Skin of body (tissue), 1 donor: ENCODE measurements at regions not wholly inside any gene's neighbourhood (a gene's known extent, or its start where the extent isn't known, plus 50 kb on each side); places are given as distances from the start of the nearest gene placed in this dataset.

Experiments used
- DNase-seq: peaks from one replicate; lab custom pipeline; 2025; lab: John Stamatoyannopoulos, UW

DNA sequence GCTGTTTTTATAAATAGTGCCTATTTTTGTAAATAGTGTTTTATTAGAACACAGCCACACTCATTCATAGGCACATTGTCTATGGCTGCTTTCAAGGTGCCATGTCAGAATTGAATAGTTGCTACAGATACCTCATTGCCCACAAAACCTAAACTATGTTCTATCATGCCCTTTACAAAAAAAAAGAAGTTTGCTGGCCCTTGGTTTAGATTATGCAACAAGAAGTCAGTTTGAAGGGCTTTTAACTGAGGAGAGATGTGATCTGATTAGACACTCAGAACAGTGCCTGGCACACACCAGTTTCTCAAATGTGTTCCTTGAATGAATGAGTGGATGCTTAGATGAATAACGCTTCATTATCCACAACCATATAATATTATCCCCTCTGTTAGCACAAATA is 366.1 kb downstream of the MAFB start:
- DNase-seq, result no peak

DNA sequence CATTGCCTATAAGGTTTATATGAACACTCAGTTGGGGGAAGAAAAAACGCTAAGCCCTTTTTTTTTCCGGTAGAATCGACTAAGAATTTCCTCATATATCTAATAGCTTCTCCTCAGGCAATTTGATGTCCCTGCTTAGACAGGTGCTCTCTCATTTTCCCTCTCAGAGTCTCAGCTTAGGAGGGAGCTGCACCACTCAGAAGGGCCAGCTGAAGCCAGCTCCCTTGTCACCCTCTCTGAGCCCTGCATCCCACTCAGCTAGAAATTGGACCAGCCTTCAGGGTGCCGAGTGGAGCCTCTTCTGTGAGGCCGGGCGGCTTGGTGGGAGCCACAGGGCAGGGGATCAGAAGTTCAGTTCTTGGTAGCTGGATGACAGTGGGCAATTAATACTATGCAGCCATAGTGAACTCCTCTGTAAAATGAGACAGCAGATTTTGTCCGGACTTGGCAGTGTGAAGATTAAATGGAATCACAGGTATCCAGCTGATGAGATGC is 368.5 kb downstream of the MAFB start:
- DNase-seq, result no peak

DNA sequence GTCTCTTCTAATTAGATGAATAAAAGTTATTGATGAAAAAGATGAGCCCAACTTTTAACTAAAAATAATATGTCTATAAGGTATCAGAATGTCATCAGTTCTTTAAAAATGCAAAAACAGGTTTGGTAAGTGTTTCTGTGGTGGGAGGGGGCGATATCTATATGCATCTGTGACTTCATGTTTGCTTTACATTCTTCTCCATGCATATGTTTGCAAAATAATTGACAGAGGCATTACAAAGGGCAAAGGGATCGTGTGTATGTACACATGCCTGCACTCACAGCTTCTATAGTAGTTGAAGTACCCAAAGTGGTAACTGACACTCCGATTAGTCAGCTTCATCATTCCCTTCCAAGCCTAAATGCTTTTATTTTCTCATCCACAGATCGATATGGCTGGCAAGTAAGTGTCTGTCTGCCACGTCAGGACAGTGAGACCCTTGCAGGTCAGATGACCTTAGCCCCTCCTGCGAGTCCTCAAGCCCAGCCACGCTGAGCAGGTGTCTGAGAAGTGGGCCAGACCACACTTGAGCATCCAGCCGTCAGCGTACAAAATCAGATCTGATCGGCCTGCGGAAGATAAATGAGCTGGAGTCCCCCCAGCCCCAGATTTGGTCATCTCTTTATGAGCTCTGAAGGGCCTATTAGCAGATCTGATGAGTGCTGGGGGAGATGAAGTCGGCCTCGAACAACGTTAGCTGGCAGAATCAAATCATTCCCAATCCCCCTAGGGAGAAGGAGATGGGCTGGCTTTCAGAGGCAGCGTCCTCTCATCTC is 369.1 kb downstream of the MAFB start:
- peak; percentile 42 for DNase-seq

DNA sequence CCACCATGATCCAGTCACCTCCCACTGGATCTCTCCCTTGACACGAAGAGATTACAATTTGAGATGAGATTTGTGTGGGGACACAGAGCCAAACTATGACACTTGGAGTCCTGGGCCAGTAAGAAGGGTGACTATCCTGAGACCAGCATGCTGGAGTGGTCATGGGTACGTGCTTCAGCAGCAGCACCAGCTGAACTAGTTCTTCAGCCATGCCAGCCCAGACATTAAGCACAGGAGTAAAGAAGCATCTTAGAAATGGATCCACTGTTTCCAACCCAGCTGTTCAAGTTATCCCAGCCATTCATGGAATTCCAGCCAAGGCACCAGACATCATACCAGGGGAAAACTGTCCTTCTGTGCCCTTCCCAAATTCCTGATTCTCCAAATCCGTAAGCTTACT is 370.0 kb downstream of the MAFB start:
- no peak for DNase-seq

DNA sequence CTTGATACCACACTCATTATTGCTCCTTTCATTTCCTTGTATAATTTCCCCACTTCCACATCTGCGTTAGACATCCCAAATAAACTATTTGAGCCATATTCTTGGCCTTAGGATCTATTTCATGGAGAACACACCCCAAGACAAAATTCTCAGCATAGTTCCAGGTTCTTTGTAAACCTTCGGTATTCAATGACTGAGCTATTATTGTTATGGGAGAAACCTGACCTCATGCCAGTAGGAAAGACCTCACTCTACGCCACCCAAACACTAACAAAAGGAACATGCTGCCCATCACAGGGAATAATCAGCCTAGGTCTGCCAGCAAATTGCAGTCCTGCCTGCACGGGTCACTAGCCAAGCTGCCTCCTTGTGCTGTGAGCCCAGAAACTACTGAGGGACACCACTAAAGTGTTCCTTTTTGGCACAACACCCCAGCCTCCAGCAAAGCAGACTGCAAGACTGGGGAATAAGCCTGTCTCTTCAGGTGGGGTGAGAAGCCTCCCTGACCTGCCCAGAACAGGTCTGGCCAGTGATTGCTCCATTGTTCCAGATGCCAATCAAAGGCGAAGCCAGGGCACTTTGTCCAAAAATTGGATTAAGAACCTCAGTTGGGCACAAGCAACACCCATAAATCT is 371.8 kb downstream of the MAFB start:
- no peak for DNase-seq

DNA sequence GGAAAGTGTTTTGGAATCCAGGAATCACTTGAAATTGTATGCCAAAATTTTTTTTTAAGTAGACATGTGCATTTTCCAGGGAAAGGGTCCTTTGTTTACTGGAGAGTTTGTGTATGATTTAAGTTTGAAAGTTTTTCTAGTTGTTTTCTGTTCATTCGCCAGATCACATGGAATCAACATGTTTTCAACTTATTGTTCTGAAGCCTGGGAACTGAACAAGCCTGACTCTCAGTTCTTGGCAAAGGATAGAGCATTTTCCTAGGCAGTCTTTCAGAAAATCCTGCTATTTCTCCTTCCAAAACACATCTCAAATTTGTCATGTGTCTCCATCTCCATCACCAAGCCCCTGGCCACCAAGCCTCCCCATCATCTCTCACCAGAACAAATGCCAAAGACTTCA is 374.8 kb downstream of the MAFB start:
- peak; percentile 95 for DNase-seq

DNA sequence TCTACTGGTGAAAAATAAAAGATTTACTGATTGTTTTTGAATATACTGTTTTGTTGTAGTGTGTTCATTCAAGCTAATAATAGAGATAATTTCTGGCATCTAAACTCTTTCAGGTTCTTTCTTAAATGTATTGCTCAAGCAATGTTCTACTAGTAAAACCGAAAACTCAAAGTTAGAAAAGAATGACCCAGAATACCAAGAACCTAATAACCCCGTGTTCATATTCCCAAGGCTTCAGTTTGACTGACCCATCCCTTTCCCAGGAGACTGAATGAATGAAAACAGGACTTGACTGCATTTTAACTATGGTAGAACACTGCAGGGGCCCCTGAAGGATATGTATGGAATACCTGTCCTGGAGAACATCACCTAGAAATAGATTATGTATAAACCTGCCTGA is 375.3 kb downstream of the MAFB start:
- DNase-seq, result no peak

DNA sequence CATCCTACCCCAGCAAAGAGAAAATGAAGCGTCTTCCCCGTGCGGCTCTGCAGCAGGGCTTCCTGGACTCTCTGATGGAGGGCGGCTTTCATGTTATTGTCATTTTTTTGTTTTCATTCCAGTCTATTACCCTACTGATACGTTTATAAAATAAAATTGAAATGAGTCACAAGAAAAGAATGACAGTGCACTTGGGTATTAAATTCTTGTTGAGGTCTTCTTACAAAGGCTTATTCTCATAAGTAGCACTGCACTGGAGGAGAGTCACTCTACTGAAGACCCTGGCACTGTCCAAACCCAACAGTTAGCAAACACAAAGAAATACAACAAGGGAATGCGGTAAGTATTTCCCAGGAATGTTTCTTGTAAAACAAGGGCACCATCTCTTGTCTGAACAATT is 379.3 kb downstream of the MAFB start:
- DNase-seq, result no peak

DNA sequence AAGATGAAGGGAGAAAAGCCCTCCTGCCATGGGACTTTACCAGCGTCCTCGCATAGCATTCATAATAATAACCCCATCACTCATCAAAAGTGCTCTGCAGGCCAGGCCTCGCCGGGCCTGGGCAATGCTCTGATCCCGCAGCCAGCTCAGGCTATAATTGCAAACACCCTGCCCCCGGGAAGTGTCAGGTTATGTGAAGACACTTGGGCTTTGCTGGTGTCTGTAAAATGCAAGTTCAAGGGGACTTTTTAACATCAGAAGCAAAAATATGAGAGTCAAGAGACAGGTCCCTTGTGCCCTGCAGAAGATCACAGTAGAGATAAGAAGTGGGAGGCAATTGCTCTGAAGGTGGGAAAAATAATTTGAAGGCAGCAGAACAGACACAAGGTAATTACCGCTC is 381.0 kb downstream of the MAFB start:
- no peak for DNase-seq

DNA sequence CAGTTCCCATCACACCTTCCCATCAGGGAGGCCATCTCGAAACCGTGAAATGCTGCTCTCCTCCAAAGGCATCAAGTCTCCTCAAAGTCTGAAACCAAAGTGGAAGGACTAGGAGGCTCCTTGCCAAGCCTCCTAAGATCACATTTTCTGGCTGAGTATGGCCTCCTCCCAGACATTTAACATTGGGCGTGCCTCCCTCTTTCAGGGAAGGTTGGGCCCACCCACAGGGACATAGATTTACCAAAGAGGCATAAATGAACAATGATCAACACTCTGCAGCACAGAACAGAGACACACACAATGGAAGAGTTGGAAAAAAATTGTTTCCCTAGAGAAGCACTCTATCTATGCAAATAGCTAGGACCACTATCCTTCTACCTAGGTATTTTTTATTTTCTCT is 381.8 kb downstream of the MAFB start:
- DNase-seq, result no peak

DNA sequence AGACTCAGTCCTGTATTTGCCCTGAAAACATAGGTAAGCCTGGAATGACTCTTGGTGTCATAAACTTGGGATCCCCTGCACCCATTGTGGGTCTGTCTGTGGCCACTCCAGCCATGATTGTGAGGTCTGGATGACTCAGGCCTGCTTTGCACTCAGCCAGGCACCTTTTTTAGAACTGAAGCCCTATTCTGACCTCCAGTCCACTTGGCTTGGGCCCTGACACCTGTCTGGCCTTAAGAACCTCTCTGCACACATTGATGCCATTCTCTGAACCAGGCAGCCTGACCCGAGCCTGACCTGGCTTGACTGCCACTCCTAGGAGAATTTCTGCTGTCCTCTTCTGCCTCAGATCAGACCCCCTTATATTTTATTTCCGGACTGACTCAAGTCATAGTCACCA is 383.7 kb downstream of the MAFB start:
- no peak for DNase-seq

DNA sequence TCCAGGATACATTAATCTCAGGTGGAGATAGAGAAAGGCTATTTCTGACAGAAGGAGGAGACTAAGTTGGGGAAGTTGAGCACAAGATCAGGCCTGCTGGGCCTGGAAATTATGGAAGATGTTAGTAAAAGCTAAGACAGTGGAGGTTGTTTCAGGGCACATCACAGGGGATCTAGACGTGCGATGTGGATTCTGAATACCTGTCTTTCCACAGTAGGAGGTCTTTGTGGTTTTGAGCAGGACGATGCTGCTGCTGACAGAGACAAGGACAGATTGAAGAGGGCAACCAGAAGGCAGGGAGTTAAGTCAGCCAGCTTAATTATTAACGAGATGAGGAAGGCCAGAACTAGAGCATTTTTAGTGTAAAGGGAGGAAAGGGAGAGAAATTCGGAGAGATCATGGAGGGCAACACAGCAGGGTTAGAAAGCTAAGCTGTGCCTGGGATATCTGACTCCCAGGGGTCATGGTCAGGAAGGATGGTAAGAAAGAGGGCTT is 384.9 kb downstream of the MAFB start:
- no peak for DNase-seq

DNA sequence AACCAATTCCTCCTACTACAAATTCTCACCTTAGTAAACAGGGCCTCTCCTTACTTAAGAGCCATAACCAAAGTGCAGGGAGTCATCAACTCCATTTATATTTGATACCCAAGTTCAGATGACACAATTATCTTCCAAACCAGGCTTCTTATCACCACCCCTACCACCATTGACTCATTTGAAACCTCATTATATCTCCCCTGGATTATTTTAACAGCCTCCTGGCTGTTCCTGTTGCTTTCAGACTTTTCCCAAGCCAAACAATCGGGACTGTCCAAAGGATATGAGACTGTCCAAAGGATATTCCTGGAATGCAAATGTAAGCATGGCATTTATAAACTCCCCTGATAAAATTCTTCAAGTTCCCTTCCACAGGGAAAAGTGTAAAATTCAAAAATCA is 394.3 kb downstream of the MAFB start:
- no peak for DNase-seq

DNA sequence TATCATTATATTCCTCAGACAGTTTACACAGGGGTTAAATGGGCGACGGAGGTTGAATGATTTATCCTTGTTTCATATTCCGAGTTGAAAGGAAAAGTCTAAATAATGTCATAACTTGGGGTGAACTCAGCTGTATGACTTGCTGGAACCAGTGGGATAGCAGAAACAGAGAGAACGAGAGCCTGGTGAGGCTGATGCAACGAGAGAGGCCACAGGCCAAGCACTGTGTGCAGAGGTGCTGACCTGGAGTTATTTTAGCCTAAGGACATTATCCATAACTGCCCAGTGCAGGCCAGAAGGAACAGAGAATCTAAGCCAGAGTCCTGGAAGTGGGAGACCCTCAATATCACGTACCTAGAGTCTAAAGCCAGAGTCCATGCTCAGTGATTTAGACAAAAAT is 394.9 kb downstream of the MAFB start:
- DNase-seq, result no peak

DNA sequence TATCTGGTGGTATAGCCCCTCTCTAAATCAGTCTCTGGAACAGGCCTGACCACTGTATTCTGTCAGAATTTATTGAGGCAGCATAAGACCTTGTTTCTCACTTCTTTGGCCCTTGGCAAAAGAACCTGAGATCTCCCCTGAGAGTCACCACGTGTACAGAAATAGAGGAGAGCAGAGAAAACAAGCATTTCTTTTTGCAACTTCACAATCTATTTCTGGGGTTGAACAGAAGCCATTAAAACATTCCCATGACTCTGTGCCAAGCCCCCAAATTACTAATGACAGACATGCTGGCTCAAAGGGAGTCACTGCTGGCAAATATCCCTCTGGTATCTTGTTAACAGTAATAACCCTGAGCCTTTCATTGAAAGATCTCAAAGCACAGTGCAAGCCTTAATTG is 395.3 kb downstream of the MAFB start:
- no peak for DNase-seq

DNA sequence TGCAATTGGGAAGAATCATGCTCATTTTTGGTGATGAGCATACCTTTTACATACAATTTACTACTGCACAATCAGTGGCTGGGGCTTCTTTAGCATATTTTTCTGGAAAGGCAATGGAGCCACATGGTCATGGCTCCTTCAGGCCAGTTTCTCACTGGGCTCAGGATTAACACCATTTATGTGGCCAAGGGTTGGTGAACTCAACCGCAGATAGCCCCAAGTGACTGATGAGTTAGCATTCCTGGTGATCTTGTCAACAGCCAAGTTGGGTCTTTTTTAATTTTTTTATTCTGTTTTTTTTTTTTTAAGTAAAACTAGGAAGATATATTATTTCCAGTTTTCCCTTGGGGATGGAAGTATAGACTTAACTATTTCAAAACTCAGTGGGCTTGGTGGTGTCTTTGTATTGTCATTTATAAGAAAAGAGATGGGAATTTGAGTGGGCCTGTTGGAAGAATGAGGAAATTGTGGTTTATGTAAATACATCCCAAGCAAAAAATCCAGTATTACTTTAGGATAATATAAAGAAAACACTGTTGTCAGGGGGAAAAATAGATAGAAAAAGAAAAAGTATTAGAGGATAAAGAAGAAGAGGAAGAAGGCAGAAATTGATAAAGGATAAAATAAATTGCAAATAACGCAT is 397.4 kb downstream of the MAFB start:
- DNase-seq, result no peak

DNA sequence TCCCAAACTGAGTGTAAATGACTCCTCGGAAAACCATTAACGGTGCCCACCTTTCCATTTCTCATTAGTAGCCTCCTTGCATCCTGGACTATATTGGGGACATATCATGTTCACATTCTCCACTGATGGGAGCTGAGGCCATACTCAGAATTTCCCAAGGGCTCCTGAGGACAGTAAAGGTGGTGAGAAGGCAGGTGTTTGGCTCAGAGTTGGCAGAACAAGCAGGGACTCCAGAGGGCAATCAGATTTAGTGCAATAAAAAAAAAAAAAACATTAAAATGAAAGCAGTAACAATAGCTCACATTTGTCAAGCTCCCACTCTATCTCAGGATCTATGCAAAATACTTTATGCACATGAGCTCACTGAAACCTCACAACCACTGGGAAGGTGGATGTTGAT is 401.4 kb downstream of the MAFB start:
- DNase-seq, result no peak

DNA sequence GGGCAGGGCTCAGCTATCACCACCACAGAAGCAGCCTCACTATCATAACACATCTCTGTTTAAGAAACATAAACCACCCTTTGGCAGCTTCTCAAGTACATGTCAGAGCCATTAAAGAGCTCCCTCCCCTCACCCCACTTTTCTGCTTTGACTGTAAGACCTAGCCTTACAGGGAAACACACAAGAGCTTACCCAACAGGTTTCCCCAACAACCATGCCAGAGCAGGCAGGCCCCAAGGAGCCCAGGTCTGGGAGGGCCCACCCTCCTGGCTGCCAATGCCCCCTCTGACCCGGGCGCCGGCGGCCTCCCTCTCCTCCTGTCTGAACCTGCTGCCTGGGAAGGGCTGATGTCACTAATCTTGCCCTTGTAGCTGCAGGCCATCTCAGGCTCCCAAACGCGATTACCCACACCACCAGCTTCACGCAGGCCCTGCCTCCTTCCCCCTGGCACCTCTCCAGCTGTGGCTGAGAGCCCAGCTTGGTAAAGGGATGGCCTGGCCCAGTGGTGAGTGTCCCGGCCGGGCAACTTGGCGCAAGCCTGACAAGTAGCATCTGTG is 402.0 kb downstream of the MAFB start:
- peak; percentile 58 for DNase-seq

DNA sequence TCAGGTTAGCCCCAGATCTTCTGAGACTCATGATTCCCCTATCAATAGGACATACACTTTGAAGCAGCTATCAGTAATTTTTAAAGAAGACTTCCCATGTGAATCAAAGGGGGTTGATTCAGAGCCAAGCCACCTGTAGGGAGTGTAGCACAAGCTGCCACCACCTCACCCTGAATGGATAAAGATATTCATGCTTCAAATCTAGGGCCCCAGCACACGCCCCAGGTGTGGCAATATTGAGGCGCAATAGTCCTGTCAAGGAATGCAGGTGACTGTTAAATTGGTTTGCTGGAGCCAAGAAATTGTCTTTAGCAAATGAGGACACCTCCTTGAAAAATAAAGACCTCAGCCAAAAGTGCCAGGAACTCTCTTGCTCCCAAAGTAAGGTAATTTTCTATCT is 404.4 kb downstream of the MAFB start:
- DNase-seq, result no peak

DNA sequence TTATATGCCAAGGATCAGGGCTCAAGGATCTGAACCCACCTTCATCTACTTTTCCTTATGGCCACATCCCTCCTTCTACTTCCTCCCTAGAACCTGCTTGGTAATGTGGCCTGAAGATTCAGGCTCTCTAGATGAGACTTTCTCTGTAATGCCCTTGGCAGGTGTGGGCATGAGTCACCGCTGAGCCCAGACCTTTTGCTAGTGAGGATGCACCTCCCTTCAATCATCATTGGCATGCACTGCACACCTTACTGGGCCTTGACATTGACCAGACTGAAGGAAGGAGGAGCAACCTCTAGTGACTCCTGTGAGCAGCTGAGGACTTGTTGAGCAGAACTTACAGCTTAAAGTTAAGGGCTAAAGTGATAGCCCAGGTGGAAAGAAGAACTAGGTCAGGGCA is 405.3 kb downstream of the MAFB start:
- no peak for DNase-seq

DNA sequence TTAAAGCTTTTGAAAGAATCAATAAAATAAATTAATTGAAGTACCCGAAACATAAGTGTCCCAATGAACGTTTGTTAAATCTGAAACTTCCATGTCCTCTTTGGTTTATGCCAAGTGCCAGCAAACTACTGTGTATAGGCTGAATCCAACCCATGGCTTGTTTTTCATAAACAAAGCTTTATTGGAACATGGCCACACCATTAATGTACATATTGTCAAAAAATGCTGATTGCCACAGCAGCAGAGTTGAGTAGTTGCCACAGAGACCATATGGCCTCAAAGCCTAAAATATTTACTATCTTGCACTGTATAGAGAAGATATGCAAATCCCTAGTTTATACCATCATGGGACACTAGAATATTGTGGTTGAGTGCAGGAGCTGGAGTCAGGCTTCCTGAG is 406.1 kb downstream of the MAFB start:
- DNase-seq, result no peak

DNA sequence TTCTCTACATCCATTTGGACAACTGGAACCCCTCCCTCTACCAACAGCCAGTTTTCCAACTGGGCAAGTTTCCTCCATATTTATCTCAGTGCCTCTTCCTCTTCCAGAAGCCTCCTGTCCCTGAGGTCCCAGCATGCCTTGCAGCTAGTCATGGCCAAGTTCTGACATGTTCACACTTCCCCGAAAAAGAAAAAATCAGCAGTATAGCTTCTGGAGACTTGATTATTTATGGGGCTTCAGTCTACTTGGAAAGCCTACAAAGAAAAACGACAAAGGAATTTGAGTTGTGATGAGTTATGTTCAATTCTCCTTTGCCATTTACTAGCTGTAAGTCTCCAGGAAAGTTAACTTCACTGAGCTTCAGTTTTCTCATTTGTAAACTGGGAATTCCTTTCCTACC is 406.5 kb downstream of the MAFB start:
- peak; percentile 74 for DNase-seq
